GM18499 (cell line): ENCODE measurements at regions not wholly inside any gene's neighbourhood (a gene's known extent, or its start where the extent isn't known, plus 50 kb on each side); places are given as distances from the start of the nearest gene placed in this dataset.

Source experiments
- ATAC-seq: cut with Tn5 transposase; IDR thresholded peaks from one replicate; pipeline ENCODE4 v1.9.1; 2021; ENCODE audit warnings: moderate number of reproducible peaks; ENCODE audit not compliant: insufficient read depth, unreplicated experiment

DNA sequence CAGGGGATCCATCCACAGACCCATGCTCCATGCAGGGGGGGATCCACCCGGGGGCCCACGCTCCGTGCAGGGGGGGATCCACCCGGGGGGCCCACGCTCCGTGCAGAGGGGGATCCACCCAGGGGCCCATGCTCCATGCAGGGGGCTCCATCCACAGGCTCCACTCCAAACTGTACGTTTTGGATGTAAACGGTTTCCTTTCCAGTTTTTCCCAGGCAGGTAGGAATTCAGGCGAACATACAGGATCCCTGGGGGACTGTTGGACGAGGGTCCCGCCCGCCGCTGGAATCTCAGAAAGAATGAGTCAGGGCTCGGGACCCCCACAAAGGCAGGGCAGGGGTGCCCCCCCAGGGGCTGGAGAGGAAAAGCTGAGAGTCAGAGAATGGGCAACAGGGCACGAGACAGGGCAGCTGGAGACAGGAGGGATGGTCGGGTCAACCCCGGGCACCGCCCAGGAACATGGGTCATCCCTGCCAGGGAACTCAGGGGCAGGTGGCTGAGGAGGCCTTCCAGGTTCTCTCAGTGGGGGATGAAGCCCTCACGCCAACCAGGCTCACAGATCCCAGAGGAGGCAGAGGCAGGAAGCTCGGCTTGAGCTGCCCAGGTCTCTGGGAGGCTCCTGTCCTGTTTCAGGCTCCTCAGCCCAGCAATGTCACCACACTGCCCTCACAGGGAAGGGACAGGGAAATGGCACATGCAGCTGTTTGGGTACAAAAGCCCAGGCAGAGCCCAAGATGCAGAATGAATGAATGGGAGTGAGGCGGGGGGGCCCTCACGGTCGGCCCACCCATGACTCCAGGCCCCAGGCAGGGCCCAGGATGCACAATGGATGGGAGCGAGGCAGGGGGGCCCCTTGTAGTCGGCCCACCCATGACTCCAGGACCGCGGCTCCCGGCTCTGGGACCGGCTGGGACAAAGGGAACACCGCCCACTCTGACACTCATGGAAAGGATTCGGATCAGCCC, 200.2 kb downstream of the BRD1 start:
- no peak for ATAC-seq

DNA sequence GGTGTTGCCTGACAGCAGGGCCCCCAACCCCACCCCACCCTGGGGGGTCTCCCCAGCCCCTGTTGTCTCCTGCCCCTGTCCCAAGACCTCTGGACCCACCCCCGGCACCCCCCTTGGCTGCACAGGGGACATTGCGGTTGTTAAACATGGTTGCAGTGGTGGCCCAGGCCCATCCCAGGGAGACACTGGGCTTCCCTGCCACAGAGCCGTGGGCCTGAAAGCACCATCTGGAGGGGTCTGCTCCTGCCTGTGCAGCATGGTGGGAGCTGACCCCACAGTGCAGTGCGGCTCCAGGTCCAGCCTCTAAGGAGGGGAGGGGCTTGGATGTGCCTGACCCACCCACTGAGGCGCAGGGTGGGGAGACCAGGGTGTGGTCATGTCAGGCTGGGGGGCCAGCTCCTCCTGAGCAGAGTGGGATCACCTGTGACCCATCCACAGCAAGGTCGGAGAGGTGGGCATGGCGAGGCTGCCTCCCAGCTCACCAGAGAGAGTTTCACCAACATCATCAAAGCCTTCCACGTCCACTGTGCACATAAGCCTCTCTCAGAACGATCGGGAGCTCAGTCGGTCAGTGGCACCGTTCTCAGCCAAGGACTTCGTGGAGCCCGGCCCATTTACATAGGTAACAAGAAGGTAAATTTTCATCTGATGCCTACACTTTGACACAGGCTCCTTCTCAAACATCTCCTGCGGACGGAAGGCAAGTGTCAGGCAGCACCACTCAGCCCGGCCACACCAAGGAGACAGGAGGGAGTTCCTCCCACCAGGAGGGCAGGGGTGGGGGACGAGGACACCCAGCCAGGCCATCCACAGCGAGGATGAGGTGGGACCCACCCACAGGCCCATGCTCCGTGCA, 201.1 kb downstream of the BRD1 start:
- no peak for ATAC-seq

DNA sequence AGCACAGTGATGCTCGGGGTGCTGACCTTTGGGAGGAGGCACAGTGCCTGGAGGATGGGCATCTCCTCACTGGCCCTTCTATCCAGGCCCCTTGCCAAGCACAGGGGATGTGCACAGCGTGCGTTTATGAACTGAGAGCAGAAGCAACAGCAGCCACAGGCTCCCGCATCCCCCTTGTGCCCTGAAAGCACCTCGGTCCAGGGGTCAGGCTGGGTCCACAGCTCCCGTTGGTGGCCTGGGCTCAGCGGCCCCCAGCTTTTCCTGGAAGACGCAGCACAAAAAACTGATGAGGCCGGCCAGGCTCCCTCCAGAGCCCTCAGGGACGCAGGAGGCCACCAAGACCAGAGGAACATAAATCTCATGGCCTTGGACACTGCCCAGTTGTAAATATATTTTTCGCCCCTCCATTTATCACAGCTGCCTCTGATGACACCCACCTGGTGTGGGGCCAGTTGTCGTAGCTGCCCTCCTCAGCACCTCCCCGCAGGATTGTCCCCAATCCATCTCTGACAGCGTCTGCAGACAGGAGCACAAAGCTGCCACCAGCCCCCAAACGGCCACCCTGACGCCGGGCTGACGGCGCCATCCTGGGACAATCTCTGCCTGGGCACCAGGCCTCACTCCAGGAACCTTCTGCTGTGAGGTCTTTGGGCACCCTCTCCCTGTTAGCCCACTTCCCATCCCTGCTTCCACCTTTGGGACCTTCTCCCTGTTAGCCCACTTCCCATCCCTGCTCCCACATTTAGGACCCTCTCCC, 203.1 kb downstream of the BRD1 start:
- no peak for ATAC-seq

DNA sequence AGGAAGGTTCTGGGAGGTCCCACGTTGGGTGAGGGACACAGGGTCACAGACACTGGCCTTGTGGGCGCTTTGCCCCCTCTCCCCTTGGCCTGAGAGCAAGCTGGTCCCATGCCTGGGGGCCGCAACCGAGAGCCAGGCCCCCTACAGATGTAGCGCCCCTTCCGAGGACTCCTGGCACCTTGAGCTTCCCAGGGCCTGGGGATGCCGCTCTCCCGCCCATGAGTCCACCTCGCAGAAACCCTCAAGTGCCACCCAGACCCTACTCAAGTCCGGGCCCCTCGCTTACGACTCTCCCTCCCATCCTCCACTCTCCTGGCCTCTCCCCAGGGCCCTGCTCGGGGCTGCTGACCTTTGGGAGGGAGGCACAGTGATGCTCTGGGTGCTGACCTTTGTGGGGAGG, 204.0 kb downstream of the BRD1 start:
- ATAC-seq: no peak

DNA sequence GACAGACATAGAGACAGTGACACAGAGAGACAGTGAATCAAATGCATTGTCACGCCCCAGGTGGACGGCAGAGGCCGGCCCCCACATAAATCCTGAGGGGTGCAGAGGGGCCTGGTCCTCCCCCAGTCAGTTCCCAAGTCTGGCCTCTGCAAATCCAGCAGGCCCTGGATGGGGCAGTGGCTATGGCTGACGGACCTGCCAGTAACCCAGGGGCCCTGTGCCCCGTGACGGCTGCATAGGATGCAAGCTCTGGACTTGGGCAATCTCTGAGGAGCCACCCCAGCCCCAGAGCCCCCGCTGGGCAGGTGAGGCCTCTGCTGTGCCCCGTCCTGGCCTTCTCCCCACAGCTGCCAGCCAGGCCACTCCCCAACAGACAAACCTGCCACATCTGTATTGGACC, 204.5 kb downstream of the BRD1 start:
- no peak for ATAC-seq

DNA sequence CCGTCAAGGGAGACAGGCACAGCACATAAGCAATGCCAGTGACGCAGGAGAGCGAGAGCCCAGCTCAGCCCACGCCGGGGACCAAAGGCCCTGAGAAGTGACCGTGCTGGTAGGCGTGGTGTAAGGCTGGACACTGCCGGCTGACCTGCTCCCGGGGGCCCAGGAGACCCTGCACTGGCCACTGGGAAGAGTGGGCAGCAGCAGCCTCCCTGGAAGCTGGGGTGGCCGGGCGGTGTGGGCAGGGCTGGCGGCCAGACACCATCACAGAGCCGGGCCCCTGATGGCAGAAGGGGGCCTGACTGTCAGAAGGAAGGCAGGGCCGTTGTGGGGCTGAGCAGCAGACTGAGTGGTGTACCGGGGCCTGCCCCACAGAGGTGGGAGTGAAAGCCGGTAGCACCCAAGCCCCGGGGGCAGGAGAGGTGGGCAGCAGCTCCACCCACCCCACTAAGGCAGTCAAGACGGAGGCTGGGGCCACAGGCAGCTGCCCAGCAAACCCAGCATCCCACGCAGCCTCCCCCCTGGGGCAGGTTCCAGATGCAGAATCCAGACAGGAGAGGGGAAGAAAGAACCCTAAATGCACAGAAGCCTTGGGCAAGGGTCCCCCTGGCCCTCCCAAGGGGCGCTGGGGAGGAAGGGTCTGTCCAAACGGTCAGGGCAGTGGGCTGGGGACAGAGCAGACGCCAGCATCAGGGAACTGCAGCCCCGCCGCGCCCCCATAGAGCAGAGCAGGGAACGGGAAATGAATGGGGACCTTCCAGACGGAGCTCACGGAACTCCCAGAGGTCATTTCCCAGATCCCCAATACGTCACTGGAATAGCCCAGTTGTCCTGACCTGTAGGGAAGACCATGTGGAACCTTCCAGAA, 205.2 kb downstream of the BRD1 start:
- ATAC-seq: no peak

DNA sequence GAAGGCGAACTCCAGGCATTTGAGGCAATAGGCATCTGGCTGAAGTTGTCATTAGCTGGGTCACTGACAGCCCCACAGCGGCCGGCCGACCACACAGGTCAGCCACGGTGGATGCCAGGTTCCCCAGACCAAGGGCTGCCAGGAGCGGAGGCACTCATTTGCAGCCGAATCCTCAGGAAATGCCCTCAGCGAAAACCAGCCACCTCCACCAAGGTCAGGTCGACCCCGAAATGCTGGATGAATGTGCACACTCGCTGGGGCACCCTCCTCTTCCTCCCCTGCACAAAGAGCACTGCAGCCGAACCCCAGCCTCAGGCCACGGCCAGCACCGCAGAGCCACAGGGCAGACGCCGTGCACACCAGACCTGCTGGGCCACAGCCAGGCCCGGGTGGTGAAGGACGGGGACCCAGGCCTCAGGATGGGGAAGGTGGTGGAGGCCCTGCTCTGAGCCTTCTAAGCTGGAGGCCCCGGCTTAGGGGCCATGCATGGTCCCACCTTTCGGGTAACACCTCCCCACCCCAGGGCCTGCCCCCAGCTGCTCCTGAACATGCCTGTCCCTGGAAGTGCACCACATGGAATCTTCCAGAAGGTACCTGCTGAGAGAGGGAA, 206.0 kb downstream of the BRD1 start:
- ATAC-seq: no peak

DNA sequence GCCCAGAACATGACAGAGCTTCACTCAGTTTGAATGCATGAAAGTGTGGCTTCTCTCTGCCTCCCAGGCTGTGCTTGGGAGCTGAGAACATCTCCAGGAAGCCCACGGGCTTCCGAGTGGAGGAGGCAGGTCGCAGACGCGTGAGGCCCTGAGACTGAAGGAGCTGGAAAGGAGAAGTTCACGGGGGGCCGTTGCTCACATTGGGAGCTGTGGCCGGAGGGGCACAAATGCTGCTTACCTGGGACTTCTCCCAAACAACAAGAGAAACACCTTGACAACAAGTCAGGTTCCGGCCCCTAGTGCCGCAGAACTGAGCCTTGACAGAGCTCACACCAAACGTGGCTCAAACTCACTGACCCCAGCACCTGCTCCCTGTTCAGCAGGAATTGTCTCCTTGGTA, 207.0 kb downstream of the BRD1 start:
- ATAC-seq: no peak

DNA sequence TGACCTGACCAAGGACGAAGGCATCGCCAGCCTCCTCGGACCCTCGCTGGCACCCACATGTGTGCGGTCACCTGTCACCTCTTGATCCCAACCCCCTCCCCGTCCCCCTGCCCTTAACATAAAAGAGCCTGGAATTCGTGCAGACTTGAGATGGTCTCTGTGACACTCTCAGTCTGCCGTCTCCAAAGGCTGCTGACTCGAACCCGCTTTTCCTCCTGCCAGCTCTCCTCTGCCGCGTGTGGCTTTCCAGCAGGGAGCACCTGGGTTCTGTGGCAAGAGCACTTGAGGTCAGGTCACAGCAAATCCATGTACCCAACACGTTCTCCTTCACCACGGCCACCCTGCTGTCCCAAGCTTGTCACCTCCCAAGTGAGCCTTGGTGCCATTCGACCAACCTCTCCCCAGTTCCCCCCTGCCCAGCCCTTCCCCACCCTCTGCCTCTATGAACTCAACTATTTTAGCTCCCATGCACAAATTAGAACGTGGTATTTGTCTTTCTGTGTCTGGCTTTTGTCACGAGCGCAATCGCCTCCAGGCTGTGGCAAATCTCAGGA, 207.6 kb downstream of the BRD1 start:
- ATAC-seq: no peak

DNA sequence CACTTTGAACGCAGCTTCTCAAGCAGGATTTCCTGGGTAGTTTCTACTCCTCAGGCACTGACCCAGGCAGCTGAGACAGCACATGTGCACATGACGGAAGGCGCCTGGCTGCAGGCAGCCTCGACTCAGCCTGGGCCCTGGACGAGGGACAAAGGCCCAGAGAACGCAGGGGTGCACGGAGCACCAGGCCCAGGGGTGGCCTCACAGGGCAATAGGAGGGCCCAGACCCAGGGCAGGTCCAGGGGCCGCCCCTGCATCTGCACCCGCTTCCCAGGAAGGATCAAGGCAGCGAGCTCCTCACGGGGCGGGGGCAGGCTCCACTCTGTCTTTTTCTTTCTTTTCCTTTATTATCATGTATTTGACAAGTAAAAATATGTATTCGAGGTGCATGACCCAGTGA, 208.4 kb downstream of the BRD1 start:
- ATAC-seq: no peak

DNA sequence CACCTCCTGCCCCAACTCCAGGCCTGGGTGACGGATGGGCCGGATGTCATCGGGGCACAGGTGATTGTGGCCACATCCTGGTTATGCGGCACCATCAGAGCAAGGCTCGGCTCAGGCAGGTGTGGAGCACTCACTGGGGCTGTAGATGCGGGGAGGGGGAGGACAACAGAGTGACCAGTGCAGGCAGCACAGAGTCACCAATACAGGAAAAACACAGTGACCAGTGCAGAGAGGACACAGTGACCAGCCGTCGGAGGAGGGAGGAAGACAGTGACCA, 209.1 kb downstream of the BRD1 start:
- no peak for ATAC-seq

DNA sequence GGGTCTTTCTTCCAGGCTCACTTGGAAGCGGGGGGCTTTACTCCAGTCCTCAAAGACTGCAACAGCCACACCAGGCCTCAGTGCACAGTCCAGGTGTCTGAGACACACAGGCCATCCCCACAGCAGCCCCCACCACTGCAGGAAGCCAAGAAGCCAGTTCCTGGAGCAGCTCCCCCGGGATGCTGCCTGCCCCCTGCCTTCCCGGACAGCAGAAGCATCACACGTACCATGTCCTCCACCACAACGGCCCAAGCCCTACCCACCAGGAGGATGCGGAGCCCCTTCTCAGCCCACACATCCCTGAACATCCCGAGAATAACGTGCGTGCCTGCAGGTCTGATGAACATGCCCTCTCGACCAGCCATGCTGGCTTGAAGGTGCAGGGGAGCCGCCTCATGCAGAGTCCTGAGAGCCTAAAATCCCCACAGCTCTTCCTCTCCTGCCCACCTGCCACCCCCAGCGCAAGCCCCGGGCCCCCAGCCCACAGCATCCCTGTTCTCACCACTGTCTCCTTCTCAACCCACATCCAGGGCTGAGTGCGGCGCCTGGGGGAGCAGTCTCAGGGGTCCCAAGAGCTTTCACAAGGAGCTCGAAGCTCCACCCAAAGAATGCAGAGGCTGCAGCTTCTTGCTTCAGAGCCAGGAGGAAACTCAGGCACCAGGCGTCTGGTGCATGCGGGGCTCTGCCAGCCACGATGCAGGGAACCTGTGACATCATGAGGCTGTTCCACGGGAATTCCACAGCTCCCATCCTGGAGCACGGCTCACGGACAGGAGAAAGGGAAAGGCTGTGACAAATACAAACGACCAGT, 209.6 kb downstream of the BRD1 start:
- ATAC-seq: no peak

DNA sequence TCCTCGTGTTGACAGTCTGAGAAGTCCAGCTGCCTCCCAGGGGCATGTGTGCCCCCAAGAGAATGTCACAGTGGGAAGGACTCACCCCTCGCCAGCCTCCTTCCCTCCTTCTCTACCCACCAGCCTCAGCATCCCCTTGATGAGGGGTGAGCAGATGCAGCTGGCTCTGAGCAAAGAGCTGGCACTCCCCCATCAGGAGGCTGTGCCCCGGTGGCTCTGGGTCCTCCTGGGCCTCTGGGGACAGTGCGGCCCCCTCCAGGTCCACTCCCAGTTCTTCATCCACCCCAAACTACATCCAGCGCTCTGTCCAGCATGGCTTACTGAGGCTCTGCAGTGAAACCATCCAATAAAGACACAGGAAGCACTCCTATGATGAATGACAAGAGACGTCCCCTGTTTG, 210.4 kb downstream of the BRD1 start:
- no peak for ATAC-seq

DNA sequence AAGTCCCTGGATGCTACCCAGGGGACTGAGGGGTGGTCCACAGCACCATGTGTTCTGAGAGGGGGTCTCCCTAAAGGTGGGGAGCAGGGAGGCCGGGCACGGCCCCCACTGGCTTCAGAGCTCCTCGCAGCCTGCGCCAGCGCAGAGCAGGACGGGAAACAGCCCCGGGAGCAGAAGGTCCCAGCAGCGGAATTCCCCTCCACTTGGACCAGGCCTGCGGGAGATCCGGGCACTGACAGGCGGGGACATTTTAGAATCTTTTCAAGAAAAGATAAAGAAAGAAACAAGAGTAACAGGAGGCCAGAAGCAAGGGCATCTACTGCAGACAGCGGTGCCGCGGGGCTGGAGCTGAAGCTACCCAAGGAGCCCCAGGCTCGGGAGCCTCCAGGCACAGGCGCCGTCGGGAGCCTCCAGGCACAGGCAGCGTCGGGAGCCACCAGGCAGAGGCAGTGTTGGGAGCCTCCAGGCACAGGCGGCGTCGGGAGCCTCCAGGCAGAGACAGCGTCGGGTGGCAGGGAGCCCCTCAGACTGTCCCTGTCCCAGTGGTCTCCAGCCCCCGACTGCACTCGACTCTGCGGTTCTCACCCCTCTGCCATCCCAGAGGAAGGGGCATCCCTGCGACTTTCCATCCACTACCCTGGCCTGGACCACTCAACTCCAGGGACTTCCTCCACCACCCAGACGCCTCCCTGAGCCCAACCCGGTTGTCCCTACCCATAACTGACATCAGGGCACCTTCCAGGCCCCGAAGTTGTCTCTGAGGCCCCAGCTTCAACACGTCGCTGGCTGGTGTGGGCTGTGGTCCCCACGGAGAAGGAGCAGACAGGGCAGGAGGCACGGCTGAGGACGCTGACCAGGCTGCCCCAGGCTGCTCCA, 211.1 kb downstream of the BRD1 start:
- ATAC-seq: no peak

DNA sequence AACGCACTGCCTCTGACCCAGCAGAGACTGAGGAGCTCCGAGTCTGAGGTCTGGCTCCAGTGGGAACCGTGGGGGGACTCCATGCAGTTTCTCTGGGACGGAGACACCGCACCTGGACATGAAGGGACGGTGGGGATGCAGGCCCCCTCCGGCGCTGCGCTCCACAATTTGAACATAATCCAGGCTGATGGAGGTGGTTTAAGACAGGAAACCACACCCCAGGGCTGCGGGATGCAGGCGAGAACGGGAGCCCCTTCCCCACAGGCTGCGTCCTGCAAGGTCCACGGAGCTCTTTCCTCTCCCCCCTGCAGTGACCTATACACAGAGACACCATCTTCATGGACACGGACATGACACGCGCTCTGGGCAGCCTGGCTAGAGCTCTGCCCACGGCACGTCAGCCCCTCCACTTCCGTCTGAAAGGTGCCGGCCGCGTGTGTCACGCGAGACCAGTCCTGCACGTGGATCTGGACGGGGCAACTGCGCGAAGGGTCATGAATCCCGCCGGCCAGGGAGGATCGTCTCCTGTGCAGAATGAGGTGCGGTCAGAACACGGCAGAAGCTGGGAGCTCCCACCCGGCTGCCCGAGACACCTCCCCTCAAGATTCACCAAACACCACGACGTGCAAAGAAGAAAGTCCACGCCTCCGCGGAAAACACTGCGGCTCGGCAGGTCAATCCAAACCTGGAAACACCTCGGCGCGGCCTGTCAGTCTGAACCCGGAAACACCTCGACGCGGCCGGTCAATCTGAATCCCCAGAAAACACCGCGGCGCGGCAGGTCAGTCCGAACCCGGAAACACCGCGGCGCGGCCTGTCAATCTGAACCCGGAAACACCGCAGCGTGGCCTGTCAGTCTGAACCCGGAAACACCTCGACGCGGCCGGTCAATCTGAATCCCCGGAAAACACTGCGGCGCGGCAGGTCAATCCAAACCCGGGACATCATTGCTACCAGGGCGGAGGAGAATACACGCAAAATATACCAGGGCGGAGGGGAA, 212.4 kb downstream of the BRD1 start:
- no peak for ATAC-seq

DNA sequence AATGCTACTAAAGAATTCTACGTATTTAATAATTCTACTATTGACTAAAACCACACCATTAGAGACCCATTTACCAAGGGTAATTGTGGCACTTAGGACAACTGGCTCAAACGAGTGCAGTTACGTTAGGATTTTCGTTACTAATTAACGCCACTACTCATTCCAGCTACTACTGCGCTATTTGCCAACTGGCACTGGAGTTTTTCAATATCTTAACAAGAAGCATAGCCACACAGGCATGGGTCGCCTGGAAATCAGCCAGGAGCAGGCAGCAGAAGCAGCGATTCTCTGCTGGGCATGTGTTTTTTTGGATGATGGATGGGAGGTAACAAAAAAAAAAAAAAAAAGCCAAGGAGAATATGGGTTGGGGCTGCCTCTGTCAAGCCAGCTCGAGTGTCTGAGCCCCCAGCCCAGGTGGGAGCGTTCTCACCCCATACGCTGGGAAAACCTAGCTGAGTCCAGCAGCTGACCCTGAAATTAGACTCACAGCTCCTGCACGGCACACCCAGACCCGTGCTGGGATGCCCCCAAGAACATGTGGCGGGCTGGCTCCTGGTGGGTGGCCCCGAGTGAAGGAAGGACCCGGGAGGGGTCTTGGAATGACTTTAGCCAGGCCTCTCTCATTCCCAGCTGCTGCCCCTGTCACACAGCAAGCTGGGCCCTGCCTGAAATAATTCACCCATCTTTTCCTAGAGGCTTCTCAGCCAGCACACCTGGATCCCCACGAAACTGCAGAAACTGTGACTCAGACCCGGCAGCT, 214.0 kb downstream of the BRD1 start:
- ATAC-seq: no peak
